LHCN-M2 (cell line): ENCODE measurements at regions not wholly inside any gene's neighbourhood (a gene's known extent, or its start where the extent isn't known, plus 50 kb on each side); places are given as distances from the start of the nearest gene placed in this dataset.

Experiments used
- DNase-seq: peaks from one replicate; pipeline ENCODE4 v3.0.0-alpha.2; 2012; ENCODE audit warnings: low read depth

DNA sequence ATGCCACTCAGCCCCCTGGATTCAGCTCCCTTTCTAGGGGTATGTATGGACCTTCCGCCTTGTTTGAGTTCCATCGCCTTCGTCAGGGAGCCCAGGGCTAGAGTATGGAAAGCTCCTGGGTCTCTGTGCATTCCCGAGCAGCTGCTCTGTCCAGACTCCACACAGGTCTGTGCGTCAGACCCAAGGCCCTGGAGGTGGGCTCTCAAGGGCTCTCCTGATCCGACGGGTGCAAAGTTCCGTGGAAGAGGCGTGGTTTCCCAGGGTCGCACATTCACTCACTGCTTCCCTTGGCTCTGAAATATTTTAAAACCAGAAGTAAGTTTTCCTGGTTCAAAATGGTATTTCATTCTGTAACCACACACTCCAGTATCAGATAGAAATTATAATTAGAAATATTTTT lies 863.2 kb downstream of the TRIML1 start:
- no peak for DNase-seq

DNA sequence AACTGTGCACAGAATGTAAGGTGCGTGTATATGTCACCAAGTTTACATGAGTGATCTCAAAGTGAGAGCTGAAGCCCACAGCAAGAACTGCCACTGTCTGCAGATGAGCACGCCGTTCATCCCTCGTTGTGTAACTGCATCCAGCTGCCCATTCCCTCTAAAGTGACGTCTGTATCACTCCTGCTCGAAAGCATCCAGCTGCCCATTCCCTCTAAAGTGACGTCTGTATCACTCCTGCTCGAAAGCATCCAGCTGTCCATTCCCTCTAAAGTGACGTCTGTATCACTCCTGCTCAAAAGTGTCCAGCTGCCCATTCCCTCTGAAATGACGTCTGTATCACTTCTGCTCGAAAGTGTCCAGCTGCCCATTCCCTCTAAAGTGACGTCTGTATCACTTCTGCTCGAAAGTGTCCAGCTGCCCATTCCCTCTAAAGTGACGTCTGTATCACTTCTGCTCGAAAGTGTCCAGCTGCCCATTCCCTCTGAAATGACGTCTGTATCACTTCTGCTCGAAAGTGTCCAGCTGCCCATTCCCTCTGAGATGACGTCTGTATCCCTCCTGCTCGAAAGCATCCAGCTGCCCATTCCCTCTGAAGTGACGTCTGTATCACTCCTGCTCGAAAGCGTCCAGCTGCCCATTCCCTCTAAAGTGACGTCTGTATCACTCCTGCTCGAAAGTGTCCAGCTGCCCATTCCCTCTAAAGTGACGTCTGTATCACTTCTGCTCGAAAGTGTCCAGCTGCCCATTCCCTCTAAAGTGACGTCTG lies 871.4 kb downstream of the TRIML1 start:
- peak; percentile 65 for DNase-seq

DNA sequence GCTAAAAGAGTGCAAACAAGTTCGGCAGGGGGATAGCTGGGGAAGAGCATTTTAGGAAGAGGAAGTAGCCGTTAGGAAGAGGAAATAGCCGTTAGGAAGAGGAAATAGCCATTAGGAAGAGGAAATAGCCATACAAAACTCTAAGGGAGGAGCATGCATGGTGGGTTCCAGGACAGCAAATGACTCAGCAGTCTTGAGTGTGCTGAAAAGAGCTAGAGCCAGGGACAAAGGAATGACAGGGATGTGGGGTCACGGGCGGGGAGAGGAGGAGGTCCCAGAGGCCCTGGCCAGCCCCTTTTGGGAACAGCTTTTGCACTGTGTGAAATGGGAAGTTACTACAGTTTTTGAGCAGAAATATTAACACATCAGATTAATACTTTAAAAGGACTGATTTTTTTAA lies 882.6 kb downstream of the TRIML1 start:
- peak; percentile 20 for DNase-seq

DNA sequence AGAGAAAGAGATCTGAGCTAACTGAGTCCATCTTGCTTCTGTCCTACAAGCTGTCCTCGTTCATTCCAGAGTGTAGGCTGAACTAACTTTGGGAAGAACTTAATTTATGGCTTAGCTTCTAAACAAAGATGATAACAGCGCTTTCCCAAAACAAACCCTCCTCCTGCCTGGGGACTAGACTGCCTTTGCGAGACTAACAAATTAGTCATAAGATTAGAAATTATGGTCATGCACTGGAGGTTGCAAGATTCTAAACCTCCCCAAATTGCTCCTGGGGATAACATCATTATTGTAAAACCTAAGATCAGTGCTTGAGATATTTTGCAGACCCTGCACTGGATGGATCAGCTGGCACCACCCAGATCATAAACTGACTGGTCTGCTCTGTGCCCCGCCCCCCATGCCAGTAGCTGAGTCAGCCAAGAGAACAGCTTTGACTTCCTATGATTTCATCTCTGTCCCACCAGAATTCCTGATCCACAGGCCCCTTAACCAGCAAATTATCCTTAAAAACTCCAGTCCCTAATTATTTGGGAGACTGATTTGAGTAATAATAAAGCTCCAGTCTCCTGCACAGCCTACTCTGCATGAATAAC lies 883.3 kb downstream of the TRIML1 start:
- DNase-seq: peak; percentile 17

DNA sequence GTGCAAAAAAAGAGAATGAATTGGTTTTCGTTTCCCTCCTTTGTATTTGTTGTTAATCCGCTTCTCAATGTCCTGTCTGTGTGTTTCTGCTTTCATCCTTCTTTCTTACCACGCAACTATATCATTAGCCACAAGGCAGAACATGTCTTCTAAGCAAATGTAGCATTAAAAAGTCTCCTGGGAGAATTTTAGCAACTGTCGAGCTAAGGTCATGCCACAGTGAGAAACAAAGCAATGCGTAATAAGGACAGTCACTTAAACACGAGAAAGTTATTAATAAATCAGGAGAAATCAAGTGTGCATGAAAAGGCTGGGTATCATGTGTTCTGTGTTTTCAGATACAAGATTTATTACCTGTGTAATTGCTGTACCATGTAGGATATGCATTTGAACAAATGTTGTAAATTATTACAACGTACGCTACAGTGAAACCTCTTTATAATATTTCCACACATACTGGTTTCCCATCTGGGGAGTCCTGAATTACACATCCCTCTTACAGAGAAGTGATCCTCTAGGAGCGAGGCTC lies 890.8 kb downstream of the TRIML1 start:
- DNase-seq: peak; percentile 10

DNA sequence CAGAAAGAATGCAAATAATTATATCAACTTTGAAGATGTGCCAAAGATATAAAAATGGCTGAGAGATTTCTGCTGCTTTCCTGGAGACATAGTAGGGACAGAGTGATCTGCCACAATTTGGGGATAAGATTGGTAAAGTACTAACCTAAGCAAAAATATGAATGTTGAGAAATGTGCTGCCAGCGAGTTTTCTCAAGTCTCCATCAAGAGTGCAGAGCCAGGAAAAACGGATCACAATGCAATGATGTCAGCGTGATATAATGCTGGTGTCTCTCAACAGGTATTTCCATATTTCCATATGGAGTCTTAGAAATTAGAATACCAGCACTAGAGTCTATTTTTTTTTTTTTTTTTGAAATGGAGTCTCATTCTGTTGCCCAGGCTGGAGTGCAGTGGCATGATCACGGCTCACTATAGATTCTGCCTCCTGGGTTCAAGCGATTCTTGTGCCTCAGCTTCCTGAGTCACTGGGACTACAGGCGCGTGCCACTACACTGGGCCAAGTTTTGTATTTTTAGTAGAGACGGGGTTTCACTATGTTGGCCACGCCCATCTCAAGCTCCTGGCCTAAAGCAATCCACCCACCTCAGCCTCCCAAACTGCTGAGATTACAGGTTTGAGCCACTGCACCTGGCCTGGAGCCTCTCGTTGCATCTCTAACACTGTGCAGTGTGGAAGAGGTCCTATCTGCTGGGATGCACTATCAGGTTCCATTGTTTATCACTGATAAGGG lies 893.5 kb downstream of the TRIML1 start:
- DNase-seq: no peak

DNA sequence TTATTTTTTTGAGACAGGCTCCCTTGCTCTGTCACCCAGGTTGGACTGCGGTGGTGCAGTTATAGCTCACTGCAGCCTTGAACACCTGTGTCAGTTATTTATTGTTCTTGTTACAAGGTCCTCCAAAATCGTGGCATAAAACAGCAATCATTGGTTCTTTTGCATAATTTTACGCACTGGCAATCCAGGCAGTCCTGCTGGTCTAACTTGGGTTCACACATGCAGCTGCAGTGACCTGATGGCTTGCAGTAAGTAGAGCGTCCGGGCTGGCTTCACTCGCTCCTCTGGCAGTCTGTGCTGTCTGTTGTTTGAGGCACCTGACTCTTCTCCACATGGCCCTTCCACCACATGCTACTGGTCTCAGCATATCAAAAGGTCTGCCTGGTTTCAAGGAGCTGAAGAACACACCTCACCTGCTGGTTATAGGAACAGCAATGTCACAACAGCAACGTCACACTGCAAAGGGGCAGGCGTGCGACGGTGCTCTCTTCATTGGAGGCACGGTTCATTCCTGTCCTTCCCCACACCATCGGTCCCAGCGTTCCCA lies 894.6 kb downstream of the TRIML1 start:
- no peak for DNase-seq

DNA sequence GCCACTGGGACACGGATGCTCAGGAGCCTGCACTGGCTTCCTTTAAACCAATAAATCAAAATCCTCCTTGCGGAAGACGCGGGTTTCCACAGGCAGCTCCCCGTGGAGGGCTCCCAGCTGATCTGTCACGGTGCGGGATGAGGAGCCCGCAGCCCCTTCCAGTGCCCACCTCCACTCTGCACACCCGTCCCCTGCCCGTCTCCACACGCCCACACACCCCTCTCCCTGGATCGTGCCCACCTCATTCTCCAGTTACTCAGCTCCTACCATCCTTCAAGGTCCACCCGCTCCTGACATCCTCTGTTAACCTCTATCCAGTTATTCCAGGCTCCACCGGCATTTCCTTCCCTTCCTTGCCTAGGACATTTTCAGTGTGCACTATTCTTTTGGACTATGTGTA lies 895.9 kb downstream of the TRIML1 start:
- DNase-seq: no peak

DNA sequence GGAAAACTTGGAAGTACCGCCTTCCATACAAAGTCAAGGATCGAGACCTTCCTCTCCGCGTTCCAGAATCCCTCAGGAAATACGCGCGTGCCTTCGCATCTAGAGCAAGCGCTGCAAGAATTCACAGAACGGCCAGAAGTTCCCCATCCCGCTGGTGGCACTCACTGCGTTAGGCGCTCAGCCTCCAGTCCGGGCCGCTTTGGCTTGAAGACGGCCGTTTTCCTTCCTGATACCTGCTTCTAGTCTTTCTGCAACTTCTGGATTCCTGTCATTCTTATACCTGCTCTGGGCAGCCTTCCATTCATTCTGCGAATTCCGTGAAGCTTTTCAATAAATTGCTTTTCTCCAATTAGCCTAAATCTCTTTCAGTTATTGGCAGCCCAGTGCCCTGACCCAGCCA lies 896.4 kb downstream of the TRIML1 start:
- DNase-seq: no peak

DNA sequence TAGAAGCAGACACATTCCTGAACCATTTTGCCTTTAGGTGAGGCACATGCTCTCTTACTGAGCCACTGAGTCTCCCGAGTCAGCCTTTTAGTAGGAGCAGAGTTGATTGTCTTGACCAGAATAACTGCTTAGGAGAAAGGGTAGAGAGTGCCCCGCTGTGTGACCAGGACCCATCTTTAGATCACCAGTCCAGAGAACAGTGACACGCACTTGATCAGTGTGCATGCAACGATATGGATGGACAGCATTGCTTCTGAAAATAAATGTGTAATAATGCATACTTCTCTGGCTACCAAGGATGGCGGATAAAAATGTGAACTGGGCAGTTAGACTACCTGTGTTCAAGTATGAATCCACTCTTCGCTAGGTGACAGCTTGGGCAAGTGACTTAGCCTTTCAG lies 897.7 kb downstream of the TRIML1 start:
- DNase-seq: no peak

DNA sequence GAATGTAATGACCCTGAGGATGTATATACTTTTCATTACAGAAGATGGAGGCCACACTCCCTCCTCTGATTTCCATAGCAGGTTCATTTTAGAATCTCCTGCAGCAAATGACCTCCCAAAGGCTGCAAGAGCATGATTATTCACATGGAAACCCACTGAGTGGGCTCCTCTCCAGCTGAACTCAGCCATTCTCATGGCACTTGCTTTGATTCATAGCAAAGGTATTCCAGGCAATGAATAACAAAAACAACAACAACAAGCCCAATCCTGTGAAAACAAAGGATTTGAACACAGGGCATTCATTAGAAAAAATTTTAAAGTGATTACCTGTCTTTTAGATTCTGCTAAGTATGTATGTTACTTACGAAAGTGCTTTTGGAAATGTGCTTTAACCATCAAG lies 894.0 kb upstream of the FRG1 start:
- DNase-seq: peak; percentile 38

DNA sequence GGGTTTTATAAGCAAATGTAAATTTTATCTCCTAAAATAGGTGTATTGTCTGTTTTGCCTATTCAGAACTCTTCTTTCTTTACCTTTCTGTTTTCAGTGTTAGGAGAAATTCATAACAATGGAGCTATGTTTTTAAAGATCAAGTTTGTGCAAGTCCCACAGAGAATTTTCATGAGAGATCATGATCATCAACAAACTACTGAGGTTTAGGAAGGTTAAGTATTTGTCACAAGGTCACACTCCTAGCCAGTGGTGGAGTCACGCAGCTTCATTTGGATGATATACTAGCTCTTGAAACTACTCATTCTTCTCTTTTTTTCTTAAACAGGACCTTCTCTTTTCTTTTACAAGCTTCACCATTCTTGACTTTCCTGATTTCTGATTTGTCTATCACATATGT lies 892.6 kb upstream of the FRG1 start:
- DNase-seq: peak; percentile 40

DNA sequence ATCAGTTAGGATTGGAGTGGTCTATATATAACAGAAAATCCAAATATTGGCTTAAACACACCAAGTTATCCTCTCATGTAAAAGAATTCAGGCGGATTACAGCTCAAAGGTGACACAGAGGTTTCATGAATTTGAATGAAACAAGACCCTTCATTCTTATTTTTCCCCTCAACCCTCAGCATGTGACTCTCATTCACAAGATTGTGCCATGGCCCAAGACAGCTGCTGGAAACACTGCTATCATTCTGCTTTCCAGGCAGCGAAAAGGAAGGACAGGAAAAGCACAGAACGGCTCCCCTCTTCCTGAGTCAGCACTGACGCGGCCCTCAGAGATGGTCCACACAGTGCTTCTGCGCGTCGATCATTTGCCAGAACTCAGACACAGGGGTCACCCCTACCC lies 891.0 kb upstream of the FRG1 start:
- no peak for DNase-seq

DNA sequence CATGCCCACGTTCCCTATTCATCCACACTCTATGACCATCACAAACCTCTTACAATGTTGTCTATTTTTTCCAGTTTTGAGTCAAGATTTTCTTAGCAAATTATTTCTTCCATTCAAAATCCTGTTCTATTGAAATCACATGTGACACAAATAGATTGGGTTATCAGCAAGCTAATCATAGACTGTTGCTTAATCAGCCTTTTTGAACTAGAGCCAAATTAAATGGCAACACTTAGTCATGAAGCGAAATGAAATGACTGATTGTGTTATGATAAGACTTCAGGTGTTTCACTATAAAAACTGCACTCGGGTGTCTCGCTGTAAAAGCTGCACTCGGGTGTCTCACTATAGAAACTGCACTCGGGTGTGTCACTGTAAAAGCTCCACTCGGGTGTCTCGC lies 890.0 kb upstream of the FRG1 start:
- no peak for DNase-seq

DNA sequence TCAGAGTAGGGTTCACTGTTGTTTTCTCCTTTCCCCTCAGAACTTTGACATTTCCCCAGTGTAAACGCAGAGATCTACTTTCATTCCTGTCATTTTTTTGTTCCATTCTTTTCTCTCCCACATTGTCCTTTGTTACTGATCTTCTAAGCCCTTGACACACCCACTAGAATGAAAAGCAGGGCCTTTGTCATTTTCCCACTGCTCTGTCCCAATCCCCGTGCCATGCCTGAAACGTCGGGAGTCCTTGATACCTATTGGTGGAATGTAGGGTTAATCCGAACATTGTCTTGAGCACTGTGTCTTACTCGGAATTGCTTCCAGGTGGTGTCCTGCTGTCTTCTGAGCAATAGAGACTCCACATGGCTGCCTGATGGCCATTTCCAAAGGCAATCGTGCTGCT lies 887.1 kb upstream of the FRG1 start:
- no peak for DNase-seq

DNA sequence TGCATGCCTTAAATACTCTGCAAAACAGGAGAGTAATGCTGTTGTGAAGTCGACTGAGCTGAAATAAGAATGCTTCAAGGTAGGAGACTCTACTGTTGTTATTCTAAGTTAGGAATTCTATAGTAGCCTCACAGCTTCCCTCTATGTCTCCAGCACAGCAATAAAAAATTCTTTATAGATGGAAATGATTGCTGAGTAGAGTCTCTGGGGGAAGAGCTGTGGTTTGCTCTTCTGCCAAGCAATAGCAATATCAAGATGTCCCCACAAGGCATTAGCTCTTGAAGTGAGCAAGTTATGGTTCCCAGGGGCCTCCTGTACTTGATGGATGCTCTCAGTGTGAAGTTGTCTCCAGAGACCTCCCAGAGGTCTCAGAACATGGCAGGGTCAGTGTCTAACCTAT lies 880.6 kb upstream of the FRG1 start:
- DNase-seq: peak; percentile 27

DNA sequence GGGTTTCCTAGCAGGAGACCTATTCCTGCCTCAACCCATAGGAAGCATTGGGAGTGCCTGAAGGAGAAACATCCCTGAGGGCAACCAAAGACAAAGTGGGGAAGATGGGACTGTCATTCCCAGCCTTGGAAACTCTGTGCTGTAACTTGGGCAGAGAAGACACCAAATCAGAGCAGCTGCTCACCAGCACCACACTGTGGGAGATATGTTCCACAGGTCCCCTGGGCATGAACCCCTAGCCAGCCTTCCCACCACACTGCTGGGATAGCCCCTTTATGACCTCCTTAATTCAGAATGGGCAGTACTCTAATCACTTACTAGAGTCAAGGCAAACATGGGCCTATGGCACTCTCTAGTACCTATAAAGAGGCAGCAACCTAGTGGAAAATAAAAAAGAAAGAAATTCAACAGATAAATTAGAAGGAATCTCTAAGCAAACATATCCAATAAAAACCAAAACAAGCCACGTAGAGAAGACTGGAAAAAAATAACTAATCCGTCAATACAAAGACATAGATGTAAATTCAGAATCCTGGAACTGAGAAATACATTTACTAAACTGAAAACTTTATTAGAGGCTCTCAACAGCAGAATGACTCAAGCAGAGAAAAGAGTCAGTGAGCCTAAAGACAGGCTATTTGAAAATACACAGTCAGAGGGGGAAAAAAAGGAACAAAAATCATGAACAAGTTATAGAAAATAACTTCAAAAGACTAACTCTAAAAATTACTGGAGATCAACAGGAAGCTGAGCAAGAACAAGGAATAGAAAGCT lies 878.4 kb upstream of the FRG1 start:
- no peak for DNase-seq

DNA sequence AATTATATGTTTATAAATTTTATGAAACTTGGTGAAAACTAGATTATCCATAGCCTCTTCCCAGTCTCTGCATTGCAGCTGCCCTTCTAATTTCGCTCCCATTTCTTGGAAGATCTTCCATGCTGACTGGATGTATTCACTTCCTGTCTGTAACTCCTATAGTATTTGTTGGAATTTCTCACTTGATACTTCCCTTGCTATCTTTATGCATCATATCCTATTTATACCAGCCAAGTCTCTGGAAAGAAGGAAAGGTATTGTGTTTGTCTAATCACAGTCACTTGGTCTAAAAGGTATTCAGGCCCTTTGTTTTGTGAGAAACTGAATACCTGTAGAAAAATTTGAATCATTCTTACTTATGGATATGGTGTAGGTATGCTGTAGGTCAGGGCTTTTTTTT lies 870.9 kb upstream of the FRG1 start:
- no peak for DNase-seq

DNA sequence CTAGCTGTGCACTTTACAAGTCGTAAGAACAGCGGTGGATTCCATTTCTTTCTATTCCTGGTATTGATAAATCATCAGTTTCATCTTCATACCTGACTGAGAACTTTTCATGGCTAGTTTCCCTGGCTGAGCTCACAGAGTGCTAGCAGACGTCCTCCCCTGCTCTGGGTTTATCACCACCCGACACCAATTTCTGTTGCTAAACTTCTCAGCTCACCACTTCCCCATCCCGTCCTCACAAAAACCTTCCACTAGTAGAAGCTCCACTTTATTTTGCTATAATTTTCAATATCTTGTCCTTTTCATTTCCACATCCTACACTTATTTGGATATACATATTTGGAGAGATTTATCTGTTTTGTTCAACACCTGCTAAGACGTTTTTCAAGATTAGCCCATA lies 869.4 kb upstream of the FRG1 start:
- DNase-seq: no peak

DNA sequence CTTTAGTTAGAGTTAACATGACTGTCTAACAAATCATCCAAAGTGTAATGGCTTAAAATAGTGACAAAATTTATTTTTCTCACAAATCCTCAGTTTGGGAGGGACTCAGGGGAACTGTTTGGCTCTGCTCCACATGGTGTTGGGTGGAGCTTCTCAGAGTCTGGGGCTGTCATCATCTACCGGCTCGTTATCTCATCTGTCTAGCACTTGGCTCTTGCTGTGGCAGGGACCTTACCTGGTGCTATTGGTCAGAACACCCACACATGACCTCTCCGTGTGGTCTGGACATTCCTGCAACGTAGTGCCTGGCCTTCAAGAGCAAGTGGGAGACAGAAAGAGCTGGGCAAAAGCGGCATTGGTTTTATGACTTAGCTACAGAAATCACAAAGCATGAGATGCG lies 866.9 kb upstream of the FRG1 start:
- no peak for DNase-seq

DNA sequence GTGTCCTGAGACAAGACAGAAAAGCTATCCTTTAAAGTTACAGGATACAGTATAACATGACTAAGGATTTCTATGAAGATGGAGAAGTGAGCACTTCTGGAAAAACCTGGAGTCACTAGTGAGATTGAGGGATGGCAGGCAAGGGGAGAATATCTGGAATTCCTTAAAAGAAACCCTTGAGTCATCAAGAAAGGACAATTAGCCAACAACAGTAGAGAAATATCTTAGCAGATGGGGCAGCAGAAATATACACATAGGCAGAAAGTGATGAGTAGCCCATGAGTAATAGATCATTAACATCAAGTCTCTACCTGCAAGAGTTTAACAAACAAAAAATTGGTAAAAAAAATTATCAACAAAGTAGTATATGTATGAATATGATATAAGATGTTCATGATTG lies 858.8 kb upstream of the FRG1 start:
- DNase-seq: peak; percentile 46

DNA sequence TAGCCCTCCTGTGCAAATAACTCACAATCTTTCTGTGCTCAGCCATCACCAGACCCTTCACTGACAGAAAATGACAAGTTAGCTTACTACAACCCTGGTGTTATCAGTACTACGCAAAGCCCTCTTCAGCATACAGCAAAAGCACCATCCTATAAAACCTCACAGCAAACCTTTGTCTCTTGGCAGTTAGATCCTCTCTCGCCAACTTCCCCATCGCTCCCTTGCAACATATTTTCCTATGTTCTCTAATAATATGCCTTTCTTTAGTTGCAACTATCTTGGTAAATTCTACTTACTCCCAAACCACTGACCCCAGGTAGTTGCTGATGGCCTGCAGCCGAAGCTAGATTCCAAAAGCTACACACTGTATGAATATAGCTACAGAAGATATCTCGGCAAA lies 856.9 kb upstream of the FRG1 start:
- DNase-seq: no peak
